ENCODE measurements at regions not wholly inside any gene's neighbourhood (a gene's known extent, or its start where the extent isn't known, plus 50 kb on each side); places are given as distances from the start of the nearest gene placed in this dataset.

DNA sequence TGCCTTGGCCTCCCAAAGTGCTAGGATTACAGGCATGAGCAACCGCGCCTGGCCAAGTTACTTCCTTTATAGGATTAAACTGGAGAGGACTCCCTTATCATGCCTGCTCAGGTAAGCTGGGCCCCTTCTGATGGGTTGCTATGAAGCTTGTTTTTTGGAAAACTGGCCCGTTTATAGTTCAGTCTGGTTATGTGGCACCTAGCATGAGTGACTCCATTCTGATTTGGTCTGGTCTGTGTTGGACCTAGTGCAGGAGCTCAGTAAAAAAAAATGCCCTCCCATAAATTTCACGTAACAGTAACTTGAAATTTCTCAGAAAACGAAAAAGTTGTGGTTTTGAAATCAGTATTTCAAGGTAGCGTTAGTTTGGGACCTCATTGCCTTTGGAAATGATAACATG is 448.4 kb downstream of the HACE1 start:
- DNase-seq: no peak

DNA sequence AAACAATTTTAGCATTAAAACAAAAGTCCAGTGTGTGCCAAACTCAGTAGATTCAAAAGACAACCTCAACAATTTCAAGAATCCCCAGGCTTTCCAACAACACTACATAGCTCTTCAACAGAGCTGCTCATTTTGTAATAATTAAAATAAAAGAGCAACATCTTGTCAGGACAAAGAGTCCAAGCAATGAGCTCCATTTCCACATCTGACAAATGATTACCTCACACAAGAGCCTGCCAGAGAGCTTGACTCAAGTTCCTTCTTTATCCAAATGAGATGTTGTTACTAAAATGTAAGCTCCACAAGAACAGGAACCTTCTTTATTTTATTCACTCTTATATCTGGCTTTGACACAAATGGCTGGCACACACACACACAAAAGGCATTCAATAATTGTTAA is 449.8 kb downstream of the HACE1 start:
- no peak for DNase-seq

DNA sequence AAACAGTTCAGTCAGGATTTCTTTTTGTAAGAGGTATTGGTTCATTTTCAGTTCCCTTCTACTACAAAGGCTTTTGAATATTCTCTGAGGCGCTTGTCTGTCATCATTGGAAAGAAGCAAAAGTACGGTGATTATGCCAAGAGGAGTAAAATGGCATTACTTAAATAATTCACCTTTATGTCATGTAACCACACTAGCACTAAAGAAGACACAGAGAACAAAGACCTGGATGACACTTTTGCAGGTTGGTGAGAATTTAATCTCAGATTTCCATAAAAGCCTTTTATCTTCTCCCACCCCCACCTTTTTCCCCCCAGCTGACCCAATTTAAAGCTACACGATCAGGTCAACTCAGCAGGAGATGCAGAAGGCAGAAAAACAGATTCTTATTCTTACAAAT is 451.8 kb downstream of the HACE1 start:
- DNase-seq: no peak

DNA sequence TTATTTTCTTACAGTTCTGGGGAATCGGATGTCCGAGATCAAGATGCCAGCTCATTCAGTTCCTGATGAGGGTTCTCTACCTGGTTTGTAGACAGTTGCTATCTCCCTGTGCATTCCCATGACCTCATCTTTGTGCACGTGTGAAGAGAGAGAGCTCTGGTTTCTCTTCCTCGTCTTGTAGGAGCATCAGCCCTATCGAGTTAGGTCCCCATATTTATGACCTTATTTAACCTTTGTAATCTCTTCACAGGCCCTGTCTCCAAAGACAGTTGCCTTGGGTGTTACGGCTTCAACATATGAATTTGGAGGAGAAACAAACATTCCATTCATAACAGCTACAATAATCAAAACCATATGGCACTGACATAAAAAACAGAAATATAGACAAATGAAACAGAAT is 455.3 kb downstream of the HACE1 start:
- DNase-seq: no peak

DNA sequence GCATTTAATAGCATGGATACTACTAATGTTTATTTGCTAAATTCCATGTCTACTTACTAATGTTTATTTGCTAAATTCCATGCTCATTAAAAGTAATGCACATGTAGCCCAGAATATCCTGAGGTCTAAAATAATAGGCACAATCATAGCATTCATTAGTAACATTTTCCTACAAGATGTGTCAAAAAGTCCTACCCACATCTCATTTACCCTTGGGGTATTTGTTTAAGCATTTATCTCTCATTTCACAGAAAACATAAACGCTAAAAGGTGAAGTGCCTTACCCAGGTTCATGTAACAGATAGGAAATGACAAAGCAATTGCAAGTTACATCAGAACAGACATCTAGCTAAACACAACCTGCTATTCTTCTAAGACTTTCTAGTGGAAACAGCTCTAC is 457.1 kb downstream of the HACE1 start:
- no peak for DNase-seq

DNA sequence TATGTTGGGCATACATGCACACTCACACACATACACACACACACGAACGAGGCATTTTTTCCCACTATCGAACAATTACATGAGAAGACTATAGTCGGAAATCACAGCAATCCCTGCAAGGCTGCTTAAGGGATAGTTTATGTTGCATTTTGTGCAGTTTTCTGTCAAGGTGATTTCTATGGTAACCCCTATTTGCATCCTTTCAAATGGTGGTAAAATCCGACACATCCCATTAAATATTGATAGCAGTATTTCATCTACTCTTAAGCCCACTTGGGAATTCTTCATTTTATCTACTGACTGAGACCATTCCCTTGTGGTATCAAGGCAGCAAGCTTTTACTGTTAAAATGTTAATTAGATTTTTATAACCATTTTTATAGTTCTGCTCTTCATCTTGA is 457.8 kb downstream of the HACE1 start:
- DNase-seq: no peak

DNA sequence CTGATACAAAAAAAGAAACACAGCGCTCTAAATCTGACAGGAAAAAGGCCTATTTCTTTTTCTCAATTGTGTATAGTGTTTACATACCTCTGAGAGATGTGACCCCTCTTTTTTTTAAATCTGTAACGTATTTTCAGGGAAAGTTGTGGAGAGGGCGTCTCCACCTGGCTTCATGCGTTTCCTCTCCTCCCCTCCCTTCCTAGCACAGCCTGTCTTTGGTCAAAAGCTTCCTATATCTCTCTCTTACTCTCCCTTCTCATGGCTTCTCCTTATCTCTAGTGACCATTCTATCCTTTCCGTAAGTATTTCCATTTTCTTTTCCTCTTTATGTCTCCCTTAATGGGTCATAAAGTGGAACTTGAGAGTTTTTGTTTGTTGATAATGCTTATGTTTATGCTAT is 458.9 kb downstream of the HACE1 start:
- DNase-seq: no peak

DNA sequence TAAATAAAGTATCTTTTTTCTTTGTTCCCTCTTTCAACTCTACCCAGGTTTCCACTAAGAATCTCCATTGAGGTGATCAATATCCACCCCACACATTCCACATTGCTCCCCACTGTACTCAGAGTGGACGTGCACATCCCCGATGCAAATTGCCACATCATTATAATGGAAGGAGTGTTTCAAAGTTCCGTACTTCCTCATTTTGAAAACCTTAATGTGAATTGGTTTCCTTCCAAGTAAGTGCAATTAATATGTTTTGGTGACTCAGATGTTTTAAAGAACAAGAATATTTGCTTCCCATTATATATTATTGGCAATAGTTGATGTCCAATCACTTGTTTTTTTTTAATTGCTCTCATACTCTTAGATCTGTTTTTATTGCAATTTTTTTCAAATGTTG is 463.6 kb downstream of the HACE1 start:
- DNase-seq: no peak

DNA sequence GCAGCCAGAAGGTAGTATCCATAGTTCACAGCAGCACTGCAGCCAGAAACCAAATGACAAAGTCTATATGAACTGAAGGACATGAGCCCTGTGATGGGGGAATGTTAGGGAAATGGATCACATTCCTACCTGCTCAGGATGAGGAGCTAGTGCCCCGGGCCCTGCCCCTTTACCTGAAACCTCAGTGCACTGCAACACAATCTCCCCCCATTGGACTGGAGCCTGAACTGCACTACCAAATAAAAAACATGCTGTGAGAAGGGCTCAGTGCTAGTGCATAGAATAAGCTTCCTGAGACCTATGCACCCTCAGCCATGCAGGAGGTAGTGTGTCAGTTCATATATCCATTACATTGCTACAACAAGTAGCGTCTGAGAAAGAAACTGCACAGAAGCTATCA is 477.8 kb downstream of the HACE1 start:
- no peak for DNase-seq

DNA sequence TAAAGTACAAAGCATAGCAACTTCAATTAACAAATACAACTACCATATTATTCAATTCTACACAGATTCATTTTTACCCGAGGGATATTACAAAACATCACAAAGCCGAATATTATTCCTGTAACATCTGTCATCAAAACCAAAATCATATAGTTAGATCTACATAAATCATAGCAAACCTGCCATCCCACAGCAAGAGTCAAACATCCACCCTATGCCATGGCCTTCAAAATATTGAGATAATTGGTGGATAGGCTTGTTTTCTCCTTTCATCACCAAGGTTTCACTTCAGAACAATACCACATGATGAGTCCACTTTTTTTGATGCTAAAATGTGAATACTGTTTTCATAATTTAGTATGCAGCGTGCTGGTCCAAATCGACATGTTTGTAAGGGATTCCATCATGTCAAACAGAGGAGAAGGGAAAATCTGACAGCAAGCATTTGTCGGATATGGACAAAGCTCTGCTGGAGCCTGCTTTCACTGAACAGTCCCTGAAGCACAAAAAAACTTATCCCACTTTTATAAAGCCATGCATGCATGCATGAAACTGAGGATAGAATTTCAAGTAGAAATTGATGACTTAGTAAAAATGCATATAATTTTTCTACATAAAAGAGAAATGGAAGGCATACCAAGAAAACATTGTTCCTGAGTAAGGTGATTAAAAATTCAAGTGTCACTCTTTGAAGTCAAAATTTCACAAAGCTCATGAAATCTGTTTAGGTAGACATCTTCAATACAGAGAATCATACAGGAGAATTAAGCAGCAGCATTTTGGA is 494.1 kb downstream of the HACE1 start:
- DNase-seq: no peak

DNA sequence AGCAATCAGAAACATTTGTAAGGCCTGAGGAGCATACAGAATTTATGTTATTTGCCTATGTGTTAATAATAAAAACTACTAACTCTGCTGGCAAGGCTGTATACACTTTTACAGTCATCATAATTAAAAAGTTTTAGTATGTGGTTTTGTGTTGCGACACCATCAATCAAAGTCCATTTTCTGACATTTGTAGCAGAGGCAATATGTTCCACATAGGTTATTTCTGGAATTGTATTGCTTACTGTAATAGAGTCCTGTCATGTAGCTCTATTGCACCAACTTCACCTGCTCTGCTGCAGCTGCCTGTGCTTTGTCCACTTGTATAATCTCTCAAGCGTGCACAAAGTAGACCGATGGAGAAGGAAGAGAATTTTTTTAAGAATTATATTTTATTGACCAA is 501.8 kb downstream of the HACE1 start:
- DNase-seq: no peak

DNA sequence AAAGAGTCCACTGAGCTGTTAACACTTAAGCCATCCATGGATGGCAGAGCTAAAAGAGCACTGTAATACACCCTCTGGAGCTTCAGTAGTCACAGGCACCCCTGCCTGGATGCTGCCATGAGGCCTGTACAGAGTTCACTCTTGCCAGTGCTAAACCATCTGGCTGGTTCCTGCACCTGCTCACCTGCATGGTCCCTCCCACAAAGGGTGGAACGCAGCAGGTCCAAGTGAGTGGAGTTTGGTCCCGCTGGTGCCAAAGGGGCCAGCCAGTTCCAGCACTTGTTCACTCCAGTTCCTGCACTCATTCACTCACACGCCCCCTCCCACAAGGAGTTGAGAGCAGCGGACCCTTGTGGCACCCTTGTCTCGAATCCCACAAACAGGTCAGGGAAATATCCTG is 503.5 kb downstream of the HACE1 start:
- no peak for DNase-seq

DNA sequence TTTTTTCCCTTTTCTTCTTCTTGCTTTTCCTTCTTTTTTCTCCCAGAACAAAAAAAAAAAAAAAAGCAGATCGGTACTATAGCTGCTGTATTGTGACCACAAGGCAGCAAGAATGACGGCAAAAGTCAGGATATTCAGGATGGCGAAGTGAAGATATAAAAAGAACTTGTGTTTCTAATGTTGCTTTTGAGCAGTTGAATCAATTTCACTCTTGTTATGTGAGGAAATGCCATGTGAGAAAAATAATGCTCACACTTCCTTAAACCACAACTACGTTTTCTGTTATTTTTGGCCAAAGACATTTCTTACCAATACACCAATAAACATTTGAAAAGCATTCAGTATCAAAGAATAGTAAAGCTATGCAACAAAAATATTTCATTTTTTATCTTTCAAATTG is 510.5 kb downstream of the HACE1 start:
- DNase-seq: no peak

DNA sequence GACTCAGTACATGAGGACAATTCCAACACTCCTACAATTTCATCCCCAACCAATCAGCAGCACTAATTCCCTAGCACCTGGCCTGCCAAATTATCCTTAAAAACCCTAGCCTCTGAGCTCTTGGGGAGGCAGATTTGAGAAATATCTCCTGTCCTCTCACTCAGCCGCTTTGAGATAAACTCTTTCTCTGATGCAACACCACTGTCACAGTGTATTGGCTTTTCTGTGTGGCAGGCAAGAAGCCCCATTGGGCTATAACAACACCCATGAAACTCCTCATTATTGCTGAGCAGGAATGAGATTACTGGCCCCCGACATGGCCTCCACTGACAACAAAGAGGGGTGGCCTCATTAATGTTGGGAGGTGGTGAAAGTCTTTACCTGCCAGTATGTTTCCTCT is 515.5 kb downstream of the HACE1 start:
- no peak for DNase-seq

DNA sequence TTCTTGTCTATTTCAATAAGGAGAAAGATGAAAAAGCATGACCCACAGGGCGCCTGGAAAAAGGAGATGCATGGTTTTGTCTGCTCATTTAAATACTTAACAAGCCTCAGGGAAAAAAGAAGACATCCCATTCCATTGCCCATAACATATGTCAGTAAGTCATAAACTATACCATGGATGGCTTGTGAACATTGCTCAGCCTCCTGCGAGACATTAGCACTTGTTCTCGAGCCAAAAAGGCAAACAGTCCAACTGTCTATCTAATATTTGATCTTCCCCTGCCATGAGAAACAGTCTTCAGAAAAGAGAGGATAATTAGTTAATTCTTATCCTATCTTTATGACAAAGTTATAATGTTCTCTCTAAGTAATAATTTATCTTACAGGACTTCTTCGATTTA is 527.4 kb downstream of the HACE1 start:
- DNase-seq: no peak

DNA sequence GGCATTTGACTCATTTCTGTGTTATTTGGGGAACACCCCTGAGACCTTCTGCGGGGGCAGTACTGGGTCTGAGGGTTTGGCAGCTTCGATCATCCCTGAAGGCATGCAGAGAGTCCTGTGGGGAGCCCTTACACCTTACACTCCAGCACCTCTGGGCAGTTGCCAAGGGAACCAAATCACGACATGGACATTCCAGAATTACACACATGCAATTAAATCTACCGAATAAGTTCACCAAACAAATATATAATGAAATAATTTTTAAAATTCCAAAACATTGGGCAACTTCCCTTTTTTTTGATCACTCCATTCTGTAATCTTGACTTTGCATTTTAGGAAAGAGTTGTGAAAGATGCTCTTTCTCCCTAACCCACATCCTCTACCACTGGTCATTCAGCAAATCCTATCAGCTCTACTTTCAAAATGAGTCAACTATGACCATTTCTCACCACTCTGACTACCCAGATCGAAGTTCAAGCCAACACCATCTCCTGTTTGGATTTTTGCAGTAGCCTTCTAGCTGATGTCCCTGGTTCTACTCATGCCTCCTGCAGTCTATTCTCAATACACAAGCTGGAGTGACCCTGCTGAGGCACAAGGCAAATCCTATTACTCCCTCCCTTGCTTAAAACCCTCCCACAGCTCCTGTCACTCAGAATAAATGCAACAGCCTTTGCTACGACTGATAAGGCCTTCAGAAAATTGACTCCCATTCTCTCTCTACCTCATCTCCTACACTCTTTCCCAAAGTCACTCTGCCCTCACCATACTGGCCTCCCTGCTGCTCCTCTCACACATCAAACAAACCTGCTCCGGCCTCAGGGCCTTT is 533.3 kb downstream of the HACE1 start:
- DNase-seq: no peak

DNA sequence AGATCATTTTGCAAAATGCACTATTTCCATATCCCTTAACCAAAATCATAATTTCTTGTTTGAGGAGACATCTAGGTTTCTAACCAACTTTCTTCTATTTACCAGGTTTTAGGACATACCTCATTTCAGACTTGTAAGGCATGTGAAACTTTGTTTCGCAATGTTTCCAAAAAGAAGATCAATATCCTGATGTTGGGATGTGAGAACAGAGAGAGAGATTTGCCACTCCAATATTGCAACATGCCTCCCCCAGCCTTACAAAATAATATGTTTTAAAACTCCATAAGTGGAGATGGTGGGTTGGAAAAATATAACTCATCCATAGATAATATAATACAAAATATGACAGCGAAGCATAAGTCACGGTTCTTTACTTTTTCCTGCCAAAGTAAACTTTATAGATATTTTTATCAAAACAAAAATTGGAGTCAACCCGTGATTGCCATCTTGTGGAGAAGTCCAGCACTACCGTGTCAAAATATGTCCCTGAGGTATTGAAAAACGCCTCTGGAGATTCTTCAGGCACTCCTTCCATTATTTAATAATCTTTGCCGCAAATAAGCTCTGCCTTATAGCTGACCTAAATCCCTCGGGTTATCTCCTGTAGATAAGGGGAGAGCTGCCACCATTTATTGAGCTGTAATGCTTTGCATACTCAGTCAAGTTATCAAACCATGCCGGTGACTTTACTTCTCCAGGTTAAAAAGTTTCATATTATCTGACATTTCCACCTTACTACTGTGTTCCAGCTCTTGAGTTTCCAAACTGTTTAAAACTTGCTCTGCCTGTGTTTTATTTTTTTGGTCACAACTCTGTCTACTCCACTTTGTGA is 534.2 kb downstream of the HACE1 start:
- no peak for DNase-seq

DNA sequence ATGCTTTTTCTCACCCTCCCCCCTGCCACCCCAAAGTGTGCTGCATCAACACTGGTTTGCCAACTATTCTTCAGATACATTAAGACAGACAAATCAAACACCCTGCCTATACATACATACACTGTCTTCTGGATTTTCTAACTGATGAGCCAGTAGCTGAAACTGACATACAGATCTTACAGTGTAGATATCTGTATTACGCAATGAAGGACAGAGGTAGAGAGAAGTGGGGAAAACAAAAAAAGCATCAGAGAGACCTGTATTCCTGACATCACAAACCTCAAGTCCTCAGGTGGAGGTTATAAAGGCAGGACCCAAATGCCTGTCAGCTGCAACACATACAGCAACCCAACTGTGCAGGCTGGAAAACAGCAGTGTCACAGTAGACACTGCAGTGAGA is 535.4 kb downstream of the HACE1 start:
- DNase-seq: no peak

DNA sequence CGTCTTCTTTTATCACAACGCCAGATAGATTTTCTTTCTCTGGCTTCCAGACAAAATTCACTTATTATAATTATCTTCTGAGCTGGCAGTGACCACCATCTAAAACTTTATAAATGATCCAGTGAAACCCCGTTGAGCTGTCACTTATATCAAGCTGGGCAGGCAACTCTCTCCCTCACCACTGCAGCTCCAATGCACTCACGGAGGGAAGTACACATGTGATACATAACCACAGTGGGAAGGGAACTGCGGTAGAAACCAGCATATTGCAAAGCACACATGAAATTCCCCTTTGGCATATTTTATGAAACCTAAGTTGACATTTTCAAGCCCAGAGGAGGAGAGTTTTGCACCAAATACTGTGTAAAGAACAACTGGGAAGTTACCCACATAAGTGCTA is 536.9 kb downstream of the HACE1 start:
- DNase-seq: no peak

DNA sequence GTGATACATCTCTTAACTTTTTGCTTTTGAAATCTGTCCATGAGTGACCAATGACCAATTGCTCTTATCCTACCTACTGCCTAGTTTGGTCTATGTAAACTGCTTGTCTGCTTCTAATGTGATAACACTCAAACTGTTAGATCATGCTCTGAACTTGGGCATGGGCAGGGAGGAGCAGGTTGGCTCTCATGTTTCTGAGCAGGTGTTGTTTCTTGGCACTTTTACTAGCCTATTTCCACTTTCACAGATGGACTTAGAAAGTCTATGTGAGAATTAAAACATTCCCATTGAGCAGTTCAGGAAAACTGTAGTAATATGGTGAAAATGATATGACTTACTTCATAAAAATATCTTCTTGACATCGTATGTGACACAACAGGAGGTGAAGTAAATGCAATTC is 538.4 kb downstream of the HACE1 start:
- no peak for DNase-seq

DNA sequence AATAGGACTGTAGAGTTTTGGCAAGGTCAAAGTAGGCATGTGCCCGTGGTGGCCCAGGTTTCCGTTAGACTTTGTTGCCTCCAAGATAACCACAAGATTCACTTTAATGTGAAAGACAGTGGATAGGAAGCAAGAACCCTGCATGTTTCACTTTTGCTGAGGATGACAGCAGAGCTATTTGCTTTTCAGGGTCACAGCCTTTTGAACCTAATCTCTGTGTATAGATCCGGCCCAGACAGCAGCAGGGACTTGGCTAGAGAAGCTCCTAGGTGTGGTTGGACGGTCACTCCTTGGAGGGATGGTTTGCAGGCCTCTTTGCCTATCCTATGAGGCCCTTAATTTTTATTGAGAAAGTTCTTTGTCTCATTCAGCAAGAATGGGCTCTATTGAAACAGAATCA is 538.8 kb downstream of the HACE1 start:
- no peak for DNase-seq

DNA sequence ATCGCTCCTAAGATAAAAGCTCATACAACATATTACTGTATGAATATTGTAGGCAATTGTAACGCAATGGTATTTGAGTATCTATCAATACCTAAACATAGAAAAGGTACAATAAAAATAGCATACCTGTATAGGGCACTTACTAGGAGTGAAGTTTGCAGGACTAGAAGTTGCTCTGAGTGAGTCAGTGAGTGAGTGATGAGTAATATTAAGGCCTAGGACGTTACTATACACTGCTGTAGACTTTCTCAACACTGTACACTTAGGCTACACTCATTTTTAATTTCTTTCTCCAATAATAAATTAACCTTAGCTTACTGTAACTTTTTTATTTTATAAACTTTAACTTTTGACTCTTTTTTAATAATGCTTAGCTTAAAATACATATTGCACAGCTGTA is 546.9 kb downstream of the HACE1 start:
- no peak for DNase-seq

DNA sequence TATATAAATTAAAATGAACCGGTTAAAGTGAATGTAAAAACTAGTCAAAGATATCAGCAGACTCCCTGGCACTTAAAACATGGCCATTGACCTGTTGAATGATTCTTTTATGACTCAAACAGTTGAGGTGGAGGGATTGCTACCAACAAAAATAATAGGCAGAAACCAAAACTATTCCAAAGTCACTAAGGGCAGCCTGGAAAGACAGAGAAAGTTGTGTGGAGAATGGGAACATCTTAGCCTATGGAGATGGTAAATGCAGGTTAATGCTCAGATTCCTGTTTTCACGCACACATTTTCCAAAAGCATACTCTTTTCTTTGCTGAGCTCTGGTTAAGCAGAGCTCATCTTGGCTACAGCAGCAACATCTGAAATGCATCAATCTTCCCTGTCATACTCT is 553.5 kb downstream of the HACE1 start:
- no peak for DNase-seq

DNA sequence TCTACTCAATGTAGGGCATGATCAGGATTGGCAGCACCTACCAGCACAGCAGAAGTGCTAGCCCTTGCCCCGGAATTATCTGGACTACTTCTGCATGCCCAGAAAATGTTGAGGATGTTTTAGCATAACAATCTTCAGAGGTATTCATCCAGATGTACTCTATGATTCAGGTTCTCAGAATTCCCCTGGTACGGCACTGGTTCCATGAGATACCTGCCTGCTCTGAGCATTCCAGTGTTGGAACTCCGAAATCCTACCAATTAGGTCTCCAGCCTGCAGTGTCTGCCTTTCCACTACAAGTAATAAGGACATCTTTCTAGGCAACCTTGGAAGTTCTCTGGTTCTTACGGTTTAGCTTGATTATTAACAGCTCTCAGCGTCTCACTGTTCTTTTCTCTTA is 554.5 kb downstream of the HACE1 start:
- no peak for DNase-seq

Data from NCI-H2107 (cell line).